Testis (tissue), 2 donors: ENCODE measurements at regions not wholly inside any gene's neighbourhood (a gene's known extent, or its start where the extent isn't known, plus 50 kb on each side); places are given as distances from the start of the nearest gene placed in this dataset.

Experiments used
- DNase-seq: peaks from one replicate; pipeline ENCODE4 v3.0.0-alpha.2; 2019
- H3K27ac ChIP-seq, 2 donors: fragments of 200-600 bp; sonication (generic); one replicate each; pipeline ENCODE4 v1.5.1; 2019
- H3K27me3 ChIP-seq: fragments of 200-600 bp; sonication (generic); one replicate; pipeline ENCODE4 v1.5.1; 2019
- H3K36me3 ChIP-seq: fragments of 200-600 bp; sonication (generic); one replicate; pipeline ENCODE4 v1.5.1; 2017; ENCODE audit warnings: low read depth; ENCODE audit errors: missing control alignments
- H3K4me1 ChIP-seq: fragments of 200-600 bp; sonication (generic); one replicate; pipeline ENCODE4 v1.5.1; 2019
- H3K4me3 ChIP-seq, 2 donors: fragments of 200-600 bp; sonication (generic); one replicate each; pipeline ENCODE4 v1.5.1; 2017 to 2019
- H3K9me3 ChIP-seq: fragments of 200-600 bp; sonication (generic); one replicate; pipeline ENCODE4 v1.5.1; 2017
- POLR2A ChIP-seq: fragments of 450-650 bp; IDR thresholded peaks from one replicate; pipeline ENCODE4 v1.6.1; 2017; ENCODE audit warnings: antibody characterized with exemption, mild to moderate bottlenecking, moderate library complexity
- WGBS, 2 donors: methylation state at CpG; one replicate each; pipeline ENCODE4 v1.1.5; 2018; 5-methylcytosine and 5-hydroxymethylcytosine counted together
- intact Hi-C: fragments of 100-400 bp; cut with DNase I; formaldehyde crosslinking; loops from one replicate; pipeline ENCODE4 v1.15.1; 2023; ENCODE audit warnings: low total_unique reads
- TF ChIP-seq, protein P1 (sequence below), 3 experiments: fragments of 450-650 bp in 2 of 3; fragments of 200-600 bp in 1 of 3; sonication (generic) in 1 of 3; IDR thresholded peaks; one replicate each; pipeline ENCODE4 v1.5.1; 2016 to 2019; ENCODE audit warnings: antibody characterized with exemption in 3 of 3, mild to moderate bottlenecking in 2 of 3, moderate library complexity in 1 of 3

DNA sequence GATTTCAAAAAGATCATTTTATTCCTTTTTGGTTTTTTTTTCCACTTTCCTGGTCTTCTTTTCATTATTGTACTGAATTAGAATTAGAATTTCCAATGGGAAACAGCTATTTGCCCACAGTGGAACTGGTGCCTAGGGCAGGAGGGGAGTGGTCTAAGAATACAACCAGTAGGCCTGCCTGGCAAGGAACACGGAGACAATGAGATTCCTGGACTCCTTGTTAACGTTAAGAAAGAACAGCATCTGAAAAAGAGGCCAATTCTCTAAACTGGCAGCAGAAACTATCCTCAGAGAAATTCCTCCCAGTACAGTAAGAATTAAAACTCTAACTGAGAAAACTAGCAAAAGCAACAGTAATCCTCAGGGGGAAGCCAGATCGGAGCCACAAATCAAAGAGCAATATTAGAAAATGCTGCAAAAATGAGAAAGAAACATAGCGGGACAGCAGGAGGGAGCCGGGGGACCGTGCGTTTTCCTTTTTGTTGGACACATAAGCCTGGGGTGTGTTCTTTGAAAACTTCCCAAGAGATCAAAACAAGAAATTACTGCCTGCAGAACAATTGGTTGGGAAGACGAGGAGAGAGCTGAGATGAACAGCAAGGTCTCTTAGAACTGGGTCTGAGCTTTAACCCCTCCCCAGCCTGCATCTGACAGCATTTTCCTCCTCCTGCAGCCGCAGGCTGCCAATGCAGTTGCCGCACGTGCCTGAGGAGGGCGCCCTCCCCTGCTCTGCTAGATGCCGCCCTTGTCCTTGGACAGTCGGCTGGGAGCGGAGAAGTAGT, 776.0 kb downstream of the TSN start:
- Histone ChIP-seq H3K27ac (no peak overlapping the region), H3K9me3 (no peaks in the 10 kb centered on the region), H3K36me3 (no peaks in the 10 kb centered on the region), H3K4me3 (no peak overlapping the region), H3K4me1 (no peaks in the 10 kb centered on the region), H3K27me3 (no peaks in the 10 kb centered on the region)
- intact Hi-C loops = no loop called here
- WGBS, 2 donors = 21 to 41% methylated on average over 15 of the region's 15 CpGs
- no peak for TF ChIP-seq POLR2A
- TF ChIP-seq, protein P1, sequence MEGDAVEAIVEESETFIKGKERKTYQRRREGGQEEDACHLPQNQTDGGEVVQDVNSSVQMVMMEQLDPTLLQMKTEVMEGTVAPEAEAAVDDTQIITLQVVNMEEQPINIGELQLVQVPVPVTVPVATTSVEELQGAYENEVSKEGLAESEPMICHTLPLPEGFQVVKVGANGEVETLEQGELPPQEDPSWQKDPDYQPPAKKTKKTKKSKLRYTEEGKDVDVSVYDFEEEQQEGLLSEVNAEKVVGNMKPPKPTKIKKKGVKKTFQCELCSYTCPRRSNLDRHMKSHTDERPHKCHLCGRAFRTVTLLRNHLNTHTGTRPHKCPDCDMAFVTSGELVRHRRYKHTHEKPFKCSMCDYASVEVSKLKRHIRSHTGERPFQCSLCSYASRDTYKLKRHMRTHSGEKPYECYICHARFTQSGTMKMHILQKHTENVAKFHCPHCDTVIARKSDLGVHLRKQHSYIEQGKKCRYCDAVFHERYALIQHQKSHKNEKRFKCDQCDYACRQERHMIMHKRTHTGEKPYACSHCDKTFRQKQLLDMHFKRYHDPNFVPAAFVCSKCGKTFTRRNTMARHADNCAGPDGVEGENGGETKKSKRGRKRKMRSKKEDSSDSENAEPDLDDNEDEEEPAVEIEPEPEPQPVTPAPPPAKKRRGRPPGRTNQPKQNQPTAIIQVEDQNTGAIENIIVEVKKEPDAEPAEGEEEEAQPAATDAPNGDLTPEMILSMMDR (IDR thresholded peaks at IDR 0.05) = peak in 2 of 3 experiments; percentile 9 to 39
- DNase-seq = peak; percentile 57

DNA sequence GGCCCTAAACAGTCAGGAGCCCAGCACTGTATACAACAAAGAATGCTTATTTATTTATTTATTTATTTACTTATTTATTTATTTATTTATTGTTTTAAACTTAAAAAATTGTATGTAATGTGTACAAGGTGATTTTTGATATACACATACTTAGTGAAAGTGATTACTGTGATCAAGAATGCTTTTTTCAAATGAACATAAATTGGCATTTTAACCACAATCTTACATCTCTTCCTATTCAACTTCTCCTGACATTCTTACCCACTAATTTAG, 776.6 kb downstream of the TSN start:
- no peak for DNase-seq
- intact Hi-C loops = no loop called here
- Histone ChIP-seq H3K4me1 (no peaks in the 10 kb centered on the region), H3K9me3 (no peaks in the 10 kb centered on the region), H3K4me3 (no peak overlapping the region), H3K27ac (no peak overlapping the region), H3K27me3 (no peaks in the 10 kb centered on the region), H3K36me3 (no peaks in the 10 kb centered on the region)
- TF ChIP-seq POLR2A = no peak
- TF ChIP-seq, protein P1 (IDR thresholded peaks at IDR 0.05) = peak in 1 of 3 experiments; percentile 4

DNA sequence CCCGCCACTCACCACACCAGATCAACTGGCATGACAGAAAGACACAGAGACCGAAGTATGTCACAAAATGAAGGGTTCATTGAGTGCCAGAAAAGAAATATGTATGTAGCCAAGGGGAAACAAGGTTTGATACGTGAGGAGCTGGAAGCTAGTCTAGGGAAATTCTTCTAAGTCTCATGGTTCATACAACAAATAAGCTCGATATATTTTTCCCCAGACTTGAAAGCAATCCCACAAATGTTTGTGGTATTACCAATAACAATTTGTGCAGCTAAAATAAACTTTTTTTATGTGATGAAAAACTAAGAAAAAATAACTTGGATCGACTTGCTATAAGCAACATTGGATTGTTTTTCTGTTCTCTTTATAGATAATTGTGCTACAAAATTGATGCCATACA, 777.0 kb downstream of the TSN start:
- no peak for DNase-seq
- WGBS, 2 donors = 54 to 60% methylated on average over 5 of the region's 5 CpGs
- no peaks in the 10 kb centered on the region for H3K27me3 ChIP-seq

DNA sequence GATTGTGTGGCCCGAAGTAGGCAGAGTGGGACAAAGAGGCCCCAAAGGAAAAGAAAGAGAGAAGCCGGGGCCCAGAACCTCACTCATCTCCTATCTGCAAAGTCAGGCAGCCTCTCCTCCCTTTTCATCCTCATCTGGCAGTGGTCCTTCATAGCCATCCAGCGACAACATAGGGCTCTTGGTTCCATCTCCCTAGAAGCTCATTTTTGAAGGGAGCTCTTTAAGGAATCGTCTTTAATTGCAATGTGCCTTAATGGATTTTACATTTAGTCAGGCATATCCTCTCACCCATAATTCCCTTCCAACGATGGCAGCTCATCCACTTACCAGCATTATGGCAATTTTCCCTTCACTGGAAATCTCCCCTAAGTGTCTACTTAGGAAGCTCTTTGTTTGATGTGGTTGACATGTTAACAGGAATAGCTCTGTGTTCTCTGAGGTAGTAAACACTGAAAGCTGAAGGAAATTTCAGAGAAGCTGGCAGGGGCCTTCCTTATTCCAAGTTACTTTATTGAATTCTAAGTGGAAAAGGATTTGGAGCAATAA, 780.6 kb downstream of the TSN start:
- no peaks in the 10 kb centered on the region for H3K4me1 ChIP-seq

More for the DNA sequence above, 777.0 kb downstream of the TSN start:
- Histone ChIP-seq H3K9me3 (no peaks in the 10 kb centered on the region), H3K4me1 (no peaks in the 10 kb centered on the region), H3K4me3 (no peak overlapping the region), H3K27ac (no peak overlapping the region), H3K36me3 (no peaks in the 10 kb centered on the region)
- intact Hi-C loops = no loop called here
- TF ChIP-seq POLR2A = no peak
- TF ChIP-seq, protein P1 (IDR thresholded peaks at IDR 0.05) = no peak

More for the DNA sequence above, 780.6 kb downstream of the TSN start:
- Histone ChIP-seq H3K9me3 (no peaks in the 10 kb centered on the region), H3K27me3 (no peaks in the 10 kb centered on the region), H3K4me3 (no peak overlapping the region), H3K27ac (no peak overlapping the region), H3K36me3 (no peaks in the 10 kb centered on the region)
- TF ChIP-seq POLR2A = no peak
- TF ChIP-seq, protein P1 (IDR thresholded peaks at IDR 0.05) = no peak
- DNase-seq = no peak
- intact Hi-C loops = no loop called here
- WGBS, 2 donors = 87 to 92% methylated on average over 5 of the region's 5 CpGs
